LNCaP clone FGC (cell line): ENCODE measurements at regions not wholly inside any gene's neighbourhood (a gene's known extent, or its start where the extent isn't known, plus 50 kb on each side); places are given as distances from the start of the nearest gene placed in this dataset.

ENCODE experiments used
- DNase-seq: peaks from one replicate; pipeline ENCODE4 v3.0.0-alpha.2; 2011; ENCODE audit warnings: low read depth
- H3K4me3 ChIP-seq: 2 replicates; pipeline ENCODE4 v1.5.1; 2011; ENCODE audit warnings: mild to moderate bottlenecking, low read depth, low read length, control low read depth
- CTCF ChIP-seq: IDR thresholded peaks from 2 replicates; pipeline ENCODE4 v1.5.1; 2012; ENCODE audit warnings: mild to moderate bottlenecking; ENCODE audit not compliant: control insufficient read depth, insufficient read depth; ENCODE audit errors: extremely low read depth

GRCh38 chr3:181578743-181579142 lies 133.0 kb upstream of the SOX2 start:
- TF ChIP-seq CTCF: no peak
- DNase-seq: no peak
- no peak overlapping the region for H3K4me3 ChIP-seq

- no peak overlapping the region for H3K4me3 ChIP-seq
- TF ChIP-seq CTCF: no peak
- no peak for DNase-seq
These were observed 139.3 kb upstream of the SOX2 start for GRCh38 chr3:181572432-181572831.

- DNase-seq: no peak
- no peak for TF ChIP-seq CTCF
- H3K4me3 ChIP-seq: no peak overlapping the region
These were observed 141.3 kb upstream of the SOX2 start for GRCh38 chr3:181570472-181570871.

- H3K4me3 ChIP-seq: no peak overlapping the region
- TF ChIP-seq CTCF: no peak
- no peak for DNase-seq
These were observed 142.3 kb upstream of the SOX2 start for GRCh38 chr3:181569356-181569940.

- DNase-seq: no peak
- no peak for TF ChIP-seq CTCF
- no peak overlapping the region for H3K4me3 ChIP-seq
These were observed 143.0 kb upstream of the SOX2 start for GRCh38 chr3:181568693-181569092.

- no peak overlapping the region for H3K4me3 ChIP-seq
- DNase-seq: no peak
- no peak for TF ChIP-seq CTCF
These were observed 143.5 kb upstream of the SOX2 start for GRCh38 chr3:181568248-181568647.
